Stromal cell of bone marrow (primary cell): ENCODE measurements at regions not wholly inside any gene's neighbourhood (a gene's known extent, or its start where the extent isn't known, plus 50 kb on each side); places are given as distances from the start of the nearest gene placed in this dataset.
A peak's percentile ranks its signal among the peaks of the same experiment; 100 is the strongest.

Experiments used
- DNase-seq: peaks from one replicate; pipeline ENCODE4 v3.0.0-alpha.2; 2012; ENCODE audit warnings: low read depth

- no peak for DNase-seq
Measured at GRCh38 chr13:99822820-99823219, 148.7 kb downstream of the ZIC5 start.

GRCh38 chr13:99821741-99822140, 149.8 kb downstream of the ZIC5 start:
- no peak for DNase-seq

- no peak for DNase-seq
Measured at GRCh38 chr13:99819967-99820366, 151.6 kb downstream of the ZIC5 start.

- DNase-seq = no peak
Measured at GRCh38 chr13:99816321-99816720, 155.2 kb downstream of the ZIC5 start.

GRCh38 chr13:99813336-99814095, 158.1 kb downstream of the ZIC5 start:
- no peak for DNase-seq

GRCh38 chr13:99812625-99813024, 158.9 kb downstream of the ZIC5 start:
- DNase-seq = peak; percentile 9

- DNase-seq = no peak
Measured at GRCh38 chr13:99811067-99811700, 160.4 kb downstream of the ZIC5 start.

GRCh38 chr13:99809926-99810325, 161.6 kb downstream of the ZIC5 start:
- DNase-seq = no peak

GRCh38 chr13:99809496-99809895, 162.1 kb downstream of the ZIC5 start:
- no peak for DNase-seq

- DNase-seq = no peak
Measured at GRCh38 chr13:99808786-99809185, 162.8 kb downstream of the ZIC5 start.

GRCh38 chr13:99806671-99807070, 164.9 kb downstream of the ZIC5 start:
- DNase-seq = no peak

- no peak for DNase-seq
Measured at GRCh38 chr13:99805361-99805760, 166.2 kb downstream of the ZIC5 start.

- DNase-seq = no peak
Measured at GRCh38 chr13:99803141-99803540, 168.4 kb downstream of the ZIC5 start.

GRCh38 chr13:99802416-99802815, 169.2 kb downstream of the ZIC5 start:
- DNase-seq = no peak

- no peak for DNase-seq
Measured at GRCh38 chr13:99800951-99801350, 170.6 kb downstream of the ZIC5 start.

GRCh38 chr13:99800011-99800410, 171.6 kb downstream of the ZIC5 start:
- no peak for DNase-seq

- DNase-seq = no peak
Measured at GRCh38 chr13:99798756-99799155, 172.8 kb downstream of the ZIC5 start.

GRCh38 chr13:99797691-99798090, 173.9 kb downstream of the ZIC5 start:
- DNase-seq = no peak

- no peak for DNase-seq
Measured at GRCh38 chr13:99796175-99796819, 175.3 kb downstream of the ZIC5 start.

- no peak for DNase-seq
Measured at GRCh38 chr13:99792079-99792921, 179.3 kb downstream of the ZIC5 start.

- DNase-seq = no peak
Measured at GRCh38 chr13:99782669-99783068, 188.9 kb downstream of the ZIC5 start.

GRCh38 chr13:99778500-99778899, 193.1 kb downstream of the ZIC5 start:
- DNase-seq = no peak
